Muscle of arm (tissue), 1 donor: ENCODE measurements at regions not wholly inside any gene's neighbourhood (a gene's known extent, or its start where the extent isn't known, plus 50 kb on each side); places are given as distances from the start of the nearest gene placed in this dataset.

ENCODE experiments used
- DNase-seq: peaks from one replicate; pipeline ENCODE4 v3.0.0-alpha.2; 2013

GRCh38 chr9:117548556-117548955 is 133.7 kb upstream of the ASTN2 start:
- DNase-seq: no peak

GRCh38 chr9:117547904-117548303 is 133.0 kb upstream of the ASTN2 start:
- DNase-seq: no peak

GRCh38 chr9:117546894-117547678 is 132.2 kb upstream of the ASTN2 start:
- no peak for DNase-seq

GRCh38 chr9:117545846-117546245 is 131.0 kb upstream of the ASTN2 start:
- no peak for DNase-seq

GRCh38 chr9:117543089-117543488 is 128.2 kb upstream of the ASTN2 start:
- no peak for DNase-seq

GRCh38 chr9:117542021-117542420 is 127.2 kb upstream of the ASTN2 start:
- DNase-seq: no peak

- no peak for DNase-seq
Observed at GRCh38 chr9:117541181-117541580, 126.3 kb upstream of the ASTN2 start.

GRCh38 chr9:117535973-117536372 is 121.1 kb upstream of the ASTN2 start:
- no peak for DNase-seq

GRCh38 chr9:117535434-117535833 is 120.6 kb upstream of the ASTN2 start:
- no peak for DNase-seq

- DNase-seq: no peak
Observed at GRCh38 chr9:117528225-117528624, 113.4 kb upstream of the ASTN2 start.

GRCh38 chr9:117526674-117527073 is 111.8 kb upstream of the ASTN2 start:
- no peak for DNase-seq

GRCh38 chr9:117523531-117524153 is 108.8 kb upstream of the ASTN2 start:
- no peak for DNase-seq

GRCh38 chr9:117521293-117521692 is 106.4 kb upstream of the ASTN2 start:
- DNase-seq: no peak

- no peak for DNase-seq
Observed at GRCh38 chr9:117516676-117517632, 102.1 kb upstream of the ASTN2 start.

- no peak for DNase-seq
Observed at GRCh38 chr9:117511852-117512481, 97.1 kb upstream of the ASTN2 start.

GRCh38 chr9:117496307-117496706 is 81.5 kb upstream of the ASTN2 start:
- DNase-seq: no peak

- DNase-seq: no peak
Observed at GRCh38 chr9:117494401-117495090, 79.7 kb upstream of the ASTN2 start.

- no peak for DNase-seq
Observed at GRCh38 chr9:117492476-117492875, 77.6 kb upstream of the ASTN2 start.

- DNase-seq: no peak
Observed at GRCh38 chr9:117491491-117491890, 76.6 kb upstream of the ASTN2 start.

GRCh38 chr9:117490199-117490598 is 75.3 kb upstream of the ASTN2 start:
- no peak for DNase-seq

GRCh38 chr9:117488659-117489058 is 73.8 kb upstream of the ASTN2 start:
- no peak for DNase-seq
